Spleen (tissue), 7 donors: ENCODE measurements at regions not wholly inside any gene's neighbourhood (a gene's known extent, or its start where the extent isn't known, plus 50 kb on each side); places are given as distances from the start of the nearest gene placed in this dataset.

Source experiments
- CTCF ChIP-seq, 11 experiments: fragments of 200-600 bp in 7 of 11; fragments of 450-650 bp in 4 of 11; sonication (generic) in 4 of 11; IDR thresholded peaks in 8 of 11; conservative IDR thresholded peaks in 3 of 11; 1 replicate in 7 of 11; 2 replicates in 4 of 11; pipeline versions ENCODE4 v1.4.0 to v1.8.0; 2016 to 2021; ENCODE audit warnings: antibody characterized with exemption in 11 of 11, inconsistent platforms in 4 of 11, mild to moderate bottlenecking in 1 of 11
- POLR2AphosphoS5 ChIP-seq, 3 donors: sonication (generic); formaldehyde crosslinking; IDR thresholded peaks; one replicate each; pipeline ENCODE4 v1.5.1; 2017; ENCODE audit warnings: antibody characterized with exemption in 3 of 3
- donor health status: DM: no; HTN: no; CAD: no; lungs with moderate emphysema.
- donor health status: DM: no; HTN: no; CAD: no.
- donor health status: DM: no; HTN: no; CAD: no.

GRCh38 chr7:51965454-51965853 is 648.8 kb upstream of the COBL start:
- TF ChIP-seq POLR2AphosphoS5 (IDR thresholded peaks at IDR 0.05) (no peak), CTCF (IDR thresholded peaks at IDR 0.05 in 8 of 11, conservative IDR thresholded peaks at IDR 0.05 in 3 of 11) (no peak)
